EL (cell line): ENCODE measurements at regions not wholly inside any gene's neighbourhood (a gene's known extent, or its start where the extent isn't known, plus 50 kb on each side); places are given as distances from the start of the nearest gene placed in this dataset.

ENCODE experiments used
- DNase-seq: peaks from one replicate; pipeline ENCODE4 v3.0.0-alpha.2; 2016

DNA sequence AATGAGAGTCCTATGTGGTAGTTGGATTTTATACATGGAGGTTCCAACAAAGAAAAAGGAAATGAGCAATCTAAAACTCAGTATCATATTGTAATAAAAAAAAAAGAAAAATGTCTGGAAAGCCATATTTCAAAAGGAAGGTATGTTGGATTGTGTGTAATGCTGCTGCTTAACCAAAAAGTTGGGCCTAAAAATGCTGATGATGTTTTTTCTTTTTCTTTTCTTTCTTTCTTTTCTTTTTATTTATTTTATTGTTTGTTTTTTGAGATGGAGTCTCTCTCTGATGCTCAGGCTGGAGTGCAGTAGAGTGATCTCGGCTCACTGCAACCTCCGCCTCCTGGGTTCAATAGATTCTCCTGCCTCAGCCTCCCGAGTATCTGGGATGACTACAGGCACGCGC is 1424.0 kb upstream of the CDH6 start:
- no peak for DNase-seq

DNA sequence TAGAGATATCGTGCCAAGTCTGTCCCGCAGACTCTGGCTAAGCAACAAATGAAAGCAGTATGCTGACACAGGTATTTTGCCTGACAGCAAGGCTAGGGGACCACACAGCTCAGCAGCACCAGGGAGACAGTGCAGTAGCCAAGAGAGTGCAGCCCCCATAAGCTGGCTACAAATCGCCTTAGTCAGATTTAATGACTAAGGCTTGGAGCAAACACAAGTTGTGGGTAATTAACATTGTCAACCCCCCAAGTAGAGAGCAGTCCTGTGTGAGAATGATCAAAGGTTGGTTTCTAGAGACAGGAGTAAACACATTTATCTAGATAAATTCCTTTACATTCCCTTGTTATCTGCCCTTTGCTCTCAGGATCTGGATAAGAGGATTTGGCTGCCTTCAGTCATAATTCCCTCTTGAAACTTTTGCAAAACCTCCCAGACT is 1434.5 kb upstream of the CDH6 start:
- DNase-seq, result no peak

DNA sequence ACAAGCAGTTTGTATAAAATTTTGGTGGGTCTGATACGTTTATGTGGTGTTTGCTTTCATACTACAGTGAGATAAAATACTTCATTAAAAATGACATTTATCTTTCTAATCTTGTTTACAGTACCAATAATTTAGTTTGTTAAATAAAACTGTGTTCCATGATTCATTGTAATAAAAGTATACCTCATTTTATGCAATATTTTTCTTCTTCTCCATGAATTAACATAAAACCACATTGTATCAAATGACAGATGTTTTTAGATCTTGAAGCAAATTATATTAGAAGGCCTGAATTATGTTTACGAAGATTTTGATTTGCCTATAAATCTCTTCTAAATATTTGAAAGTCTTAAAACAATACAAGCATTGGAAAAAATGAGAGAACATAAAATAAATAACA is 1443.0 kb upstream of the CDH6 start:
- no peak for DNase-seq

DNA sequence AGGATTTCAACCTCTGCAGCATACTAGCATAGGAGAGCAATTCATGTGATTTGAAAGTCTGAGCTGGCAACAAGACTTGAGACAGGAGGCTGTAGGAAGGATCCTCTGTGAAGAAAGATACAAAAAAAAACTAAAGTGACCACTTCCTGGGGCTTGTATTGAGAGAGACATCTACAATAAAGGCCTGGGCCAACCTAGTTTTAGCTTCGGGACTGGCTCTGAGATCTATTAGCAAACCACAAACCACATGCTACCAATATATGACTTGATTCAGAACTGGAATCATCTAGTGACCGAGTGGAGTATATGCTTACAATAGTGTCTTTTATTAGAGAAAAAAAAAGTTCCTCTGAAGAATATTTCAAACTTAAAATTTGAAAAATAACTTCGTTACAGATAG is 1448.9 kb upstream of the CDH6 start:
- DNase-seq, result no peak

DNA sequence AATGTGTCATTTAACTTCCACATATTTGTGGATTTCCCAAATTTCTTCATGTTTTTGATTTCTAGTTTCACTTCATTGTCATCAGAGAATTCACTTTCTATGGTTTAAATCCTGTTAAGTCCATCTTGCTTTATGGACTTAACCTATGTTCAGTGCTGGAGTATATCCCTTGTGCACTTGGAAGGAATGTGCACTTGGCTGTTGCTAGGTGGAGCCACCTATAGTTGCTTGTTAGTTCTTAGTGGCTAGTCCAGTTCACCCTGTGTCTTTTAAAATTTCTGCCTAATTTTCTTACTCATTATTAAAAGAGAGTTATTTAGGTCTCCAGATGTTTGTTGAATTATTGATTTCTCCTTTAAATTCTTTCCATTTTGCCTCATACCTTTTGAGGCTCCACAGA is 1472.5 kb upstream of the CDH6 start:
- DNase-seq, result no peak

DNA sequence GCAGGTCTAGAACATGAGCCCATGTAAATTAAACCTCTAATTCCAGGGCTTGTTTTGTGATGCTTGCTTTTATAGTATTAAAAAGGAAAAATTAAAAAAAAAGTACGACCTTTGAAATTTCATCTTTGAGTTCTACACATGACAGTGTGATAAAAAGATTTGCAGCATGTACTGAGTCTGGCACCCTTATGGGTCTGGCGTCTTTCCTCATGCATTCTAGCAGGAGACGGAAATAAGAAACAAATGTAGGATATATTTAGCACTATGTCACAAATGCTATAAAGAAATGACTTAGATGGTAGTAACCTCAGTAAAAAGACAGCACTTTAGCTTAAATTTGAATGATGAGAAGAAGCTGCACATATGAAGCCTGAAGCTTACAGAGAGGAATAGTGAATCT is 1474.3 kb upstream of the CDH6 start:
- no peak for DNase-seq

DNA sequence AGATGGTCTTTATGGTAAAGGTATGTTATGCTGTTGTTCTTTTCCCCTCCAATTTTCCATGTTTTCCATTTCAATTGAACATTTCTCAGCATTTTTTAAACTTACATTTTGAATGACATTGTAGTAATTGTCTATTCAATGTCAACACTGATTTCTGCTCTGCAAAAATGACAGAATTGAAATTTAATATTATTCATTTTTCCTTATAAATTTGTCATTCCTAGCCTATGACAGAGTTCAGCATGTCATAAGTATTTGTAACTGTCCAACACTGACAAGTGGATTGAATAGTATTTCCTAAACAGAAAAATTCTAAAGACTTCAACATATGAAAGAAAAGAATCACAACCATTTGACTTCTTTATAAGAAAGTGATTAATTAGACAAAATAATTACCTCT is 1478.3 kb upstream of the CDH6 start:
- no peak for DNase-seq

DNA sequence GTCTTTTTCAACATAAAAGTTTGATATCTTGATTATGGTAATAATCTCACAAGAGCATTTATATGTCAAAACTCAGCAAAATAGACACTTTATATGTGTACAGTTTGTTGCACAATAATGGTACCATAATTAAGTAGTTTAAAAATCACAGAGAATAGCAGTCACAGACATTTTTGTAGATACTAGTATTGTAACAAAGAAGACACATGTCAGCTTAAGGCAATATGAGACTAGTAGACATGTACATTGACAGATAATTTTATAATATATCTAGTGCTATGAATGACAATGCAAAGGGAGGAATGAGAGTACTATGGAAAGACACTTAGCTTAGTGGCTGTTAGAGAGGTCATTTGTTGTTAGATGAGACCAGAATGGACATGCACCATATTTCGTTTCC is 1490.6 kb upstream of the CDH6 start:
- no peak for DNase-seq

DNA sequence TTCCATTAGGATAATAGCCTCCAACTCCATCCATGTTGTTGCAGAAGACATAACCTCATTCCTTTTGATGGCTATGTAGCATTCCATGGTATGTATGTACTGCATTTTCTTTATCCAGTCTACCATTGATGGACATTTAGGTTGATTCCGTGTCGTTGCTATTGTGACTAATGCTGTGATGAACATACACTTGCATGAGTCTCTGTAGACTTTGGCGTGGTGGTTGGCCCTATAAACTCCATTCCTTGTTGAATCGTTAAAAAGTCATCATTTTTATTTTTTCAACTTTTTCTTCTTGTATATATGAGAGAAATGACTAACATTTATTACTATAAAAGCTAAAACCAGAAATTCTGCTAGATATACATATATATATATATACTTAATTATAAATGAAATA is 1491.9 kb upstream of the CDH6 start:
- DNase-seq, result no peak

DNA sequence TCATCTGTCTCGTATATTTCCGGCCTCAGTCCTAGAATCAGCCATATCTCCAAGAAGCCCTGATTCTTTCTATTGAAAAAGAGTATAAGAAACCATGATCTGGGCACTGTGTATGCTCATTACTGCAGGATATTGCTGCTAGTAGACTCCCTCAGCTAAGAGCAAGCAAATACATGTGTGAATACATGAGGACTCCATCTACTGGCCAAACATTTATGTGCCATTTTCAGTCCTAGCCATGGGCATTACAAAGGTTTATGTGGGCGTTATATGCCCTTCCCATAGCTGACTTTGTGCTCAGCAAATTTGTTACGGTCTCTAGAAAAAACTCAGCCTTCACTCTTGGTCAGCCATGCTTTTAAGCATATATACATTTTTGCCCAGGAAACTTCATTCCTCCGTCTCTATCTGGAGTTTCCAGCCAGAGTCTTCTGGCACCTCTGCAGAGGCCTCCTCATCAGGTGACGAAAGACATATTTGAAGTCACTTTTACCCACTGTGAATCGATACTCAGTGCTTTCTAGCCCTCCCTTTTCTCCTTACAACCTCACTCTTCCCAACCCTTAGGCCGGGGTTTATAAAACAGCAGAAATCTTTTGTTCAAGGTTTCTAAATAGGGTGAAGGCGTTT is 1495.6 kb upstream of the CDH6 start:
- no peak for DNase-seq

DNA sequence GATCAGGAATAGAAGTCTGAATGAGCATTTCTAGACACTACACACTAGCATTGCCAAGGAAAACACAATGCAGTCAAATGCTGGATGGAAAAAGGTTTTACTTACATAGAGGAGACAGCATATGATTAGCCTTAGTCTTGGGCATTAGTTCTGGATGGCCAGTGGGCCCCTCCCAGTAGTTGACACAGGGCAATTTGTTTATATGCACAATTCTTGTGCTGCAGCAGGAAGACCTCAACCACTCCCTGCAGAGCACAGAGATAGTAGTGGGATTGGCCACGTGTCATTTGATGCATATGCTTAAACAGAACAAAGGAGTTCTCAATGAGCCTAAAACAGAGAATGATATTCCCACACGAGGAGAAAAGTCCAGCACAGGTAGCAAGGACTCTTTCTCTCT is 1496.2 kb upstream of the CDH6 start:
- no peak for DNase-seq

DNA sequence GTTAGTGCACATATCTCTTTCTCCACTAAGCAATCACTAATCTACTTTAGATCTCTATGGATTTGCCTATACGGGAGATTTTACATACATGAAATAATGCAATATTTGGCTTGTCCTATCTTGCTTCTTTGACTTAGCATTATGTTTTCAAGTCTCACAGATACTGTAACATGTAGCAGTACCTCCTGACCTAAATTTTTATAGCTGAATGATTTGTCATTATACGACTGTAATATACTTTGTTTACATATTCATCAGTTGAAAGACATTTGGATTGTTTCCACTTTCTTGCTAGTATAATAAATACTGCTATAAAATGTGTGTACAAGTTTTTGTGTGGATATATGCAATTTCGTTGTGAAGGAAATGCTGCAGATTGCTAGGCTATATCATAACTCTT is 1520.8 kb upstream of the CDH6 start:
- no peak for DNase-seq

DNA sequence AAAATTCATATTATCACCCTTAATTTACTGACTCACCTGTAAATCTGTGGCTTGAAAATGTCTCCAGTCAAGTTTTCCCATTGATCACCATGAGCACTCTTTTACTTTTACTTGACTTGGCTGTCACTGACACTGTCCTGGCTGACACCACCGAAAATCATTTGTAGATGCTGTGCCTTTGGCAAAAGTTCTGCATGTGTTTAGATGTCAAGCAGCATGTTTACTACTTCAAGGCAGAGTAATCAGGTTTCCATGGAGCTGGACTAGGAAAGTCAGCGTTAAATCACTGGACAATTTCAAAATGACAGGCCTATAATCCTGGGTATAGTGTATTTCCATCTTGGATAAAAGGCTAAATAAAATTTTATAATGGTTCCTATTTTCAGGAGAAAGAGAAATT is 1530.6 kb upstream of the CDH6 start:
- DNase-seq, result no peak

DNA sequence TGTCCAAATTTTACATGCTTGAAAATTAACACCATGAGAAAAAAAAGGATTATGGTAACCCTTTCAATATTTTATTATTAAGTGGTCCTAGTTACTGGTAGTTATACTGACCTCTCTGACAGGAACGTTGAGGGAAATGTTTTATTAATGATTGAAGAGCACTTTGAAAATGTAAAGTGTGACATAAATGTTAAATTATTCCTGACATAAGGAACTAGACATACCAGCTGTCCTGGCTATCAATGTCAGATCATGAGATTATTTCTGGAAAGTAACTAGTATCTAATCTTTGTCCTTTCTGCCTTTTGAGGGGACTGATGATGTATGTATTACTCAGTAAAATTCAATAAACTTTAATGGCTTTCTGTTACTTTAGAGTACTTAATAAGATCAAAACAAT is 1538.5 kb upstream of the CDH6 start:
- DNase-seq, result no peak

DNA sequence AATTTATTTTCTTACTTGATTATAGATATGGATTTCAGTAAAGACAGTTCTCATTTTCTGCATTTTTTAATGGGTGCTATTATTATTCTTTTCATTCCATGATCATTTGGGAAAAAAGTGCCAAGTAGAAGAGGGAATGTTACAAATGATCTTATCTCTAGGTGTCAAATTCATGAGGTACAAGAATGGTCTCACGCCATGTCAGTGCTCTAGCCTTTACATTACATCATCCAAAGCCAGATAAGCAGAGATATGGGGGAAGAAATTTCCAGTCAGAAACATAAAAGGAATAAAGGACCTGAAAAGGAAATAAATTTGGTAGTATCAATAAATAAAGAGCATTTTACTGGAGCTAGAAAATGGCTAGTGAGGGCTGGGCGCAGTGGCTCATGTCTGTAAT is 1544.2 kb upstream of the CDH6 start:
- DNase-seq, result no peak

DNA sequence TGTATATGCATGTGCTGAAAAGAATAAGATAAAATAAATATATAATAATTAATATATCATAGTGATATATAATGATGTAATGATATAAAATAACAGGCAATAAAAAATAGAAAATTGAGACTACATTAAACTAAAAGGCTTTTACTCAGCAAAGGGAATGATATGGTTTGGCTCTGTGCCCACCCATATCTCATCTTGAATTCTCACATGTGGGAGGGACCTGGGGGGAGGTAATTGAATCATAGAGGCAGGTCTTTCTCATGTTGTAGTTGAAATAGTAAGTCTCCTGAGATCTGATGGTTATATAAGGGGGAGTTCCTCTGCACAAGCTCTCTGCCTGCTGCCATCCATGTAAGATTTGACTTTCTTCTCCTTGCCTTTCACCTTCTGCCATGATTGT is 1550.9 kb upstream of the CDH6 start:
- DNase-seq, result no peak

DNA sequence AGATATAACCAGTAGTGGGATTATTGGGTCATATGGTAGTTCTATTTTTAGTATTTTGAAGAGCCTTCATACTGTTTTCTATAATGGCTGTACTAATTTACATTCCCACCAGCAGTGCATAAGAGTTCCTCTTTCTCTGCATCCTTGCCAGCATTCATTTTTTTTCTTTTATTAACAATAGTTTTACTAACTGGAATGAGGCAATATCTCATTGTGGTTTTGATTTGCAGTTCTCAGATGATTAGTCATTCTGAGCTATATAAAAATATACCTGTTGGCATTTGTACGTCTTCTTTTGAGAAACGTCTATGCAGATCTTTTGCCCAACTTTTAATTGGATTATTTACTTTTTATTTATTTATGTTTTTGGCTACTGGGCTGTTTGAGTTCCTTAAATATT is 1579.3 kb upstream of the CDH6 start:
- no peak for DNase-seq

DNA sequence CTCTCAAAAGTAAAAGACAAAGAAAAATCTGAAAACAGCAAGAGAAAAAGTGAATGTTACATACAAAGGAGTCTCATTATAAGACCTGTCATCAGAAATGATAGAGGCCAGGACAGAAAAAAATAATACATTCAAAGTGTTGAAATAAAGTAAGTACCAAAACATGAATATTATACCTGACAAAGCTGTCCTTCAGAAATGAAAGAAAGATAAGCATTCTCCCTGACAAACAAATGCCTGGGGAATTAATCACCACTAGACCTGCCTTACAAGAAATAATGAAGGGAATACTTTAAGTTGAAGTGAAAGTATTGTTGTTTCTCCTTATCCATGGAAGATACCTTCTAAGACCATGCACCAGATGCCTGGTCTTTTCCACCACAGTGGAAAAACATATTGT is 1605.2 kb upstream of the CDH6 start:
- DNase-seq, result no peak

DNA sequence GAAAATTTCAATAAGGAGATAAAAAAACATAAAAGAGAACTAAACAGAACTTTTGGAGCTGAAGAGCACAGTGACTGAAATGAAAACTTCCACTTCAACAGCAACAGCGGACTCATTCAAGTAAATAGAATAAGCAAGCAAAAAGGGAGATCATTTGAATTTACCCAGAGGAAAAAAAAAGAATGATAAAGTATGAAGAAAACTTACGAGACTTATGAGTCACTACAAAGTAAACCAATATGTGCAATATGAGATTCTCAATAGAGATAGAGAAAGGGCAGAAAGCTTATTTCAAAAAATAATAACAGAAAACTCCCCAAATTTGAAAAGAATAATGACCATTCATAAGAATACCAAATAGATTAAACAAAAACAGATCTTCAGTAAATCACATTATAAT is 1605.7 kb upstream of the CDH6 start:
- DNase-seq, result no peak

DNA sequence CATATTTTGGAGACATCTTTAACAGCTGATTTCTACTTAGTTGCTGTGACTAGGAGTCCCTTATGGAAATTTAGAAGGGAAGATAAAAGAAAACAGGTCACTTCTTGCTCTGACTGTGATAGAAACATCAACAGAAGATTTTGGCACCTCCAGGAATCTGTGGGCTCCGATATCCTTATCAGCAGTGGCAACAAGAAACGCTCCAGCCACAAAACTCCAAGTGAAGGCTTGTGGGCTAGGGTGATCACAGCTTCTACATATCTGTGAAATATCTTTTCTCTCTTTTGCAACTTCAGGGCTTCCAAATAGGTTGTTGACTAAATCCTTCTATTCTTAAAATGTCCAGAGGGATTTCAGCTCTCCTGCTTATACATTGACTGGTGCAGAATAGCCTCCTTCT is 1625.5 kb upstream of the CDH6 start:
- no peak for DNase-seq

DNA sequence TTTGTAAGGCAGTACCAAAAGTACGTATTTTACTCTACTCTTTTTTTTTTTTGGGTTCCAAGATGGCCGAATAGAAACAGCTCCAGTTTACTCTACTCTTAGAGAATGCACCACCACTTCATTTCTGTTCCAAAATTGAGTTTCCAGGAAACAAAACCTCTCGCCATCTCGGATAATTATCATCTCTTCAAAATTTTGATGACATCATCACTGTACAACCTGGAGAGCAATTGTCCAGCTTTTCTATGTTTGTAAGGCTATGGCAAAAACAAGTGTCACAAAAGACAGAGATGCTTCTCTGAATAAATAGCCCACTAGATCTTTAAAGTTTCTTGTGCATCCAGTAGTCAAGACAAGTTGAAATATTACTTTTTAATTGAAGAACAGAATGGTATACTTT is 1631.9 kb upstream of the CDH6 start:
- DNase-seq, result no peak

DNA sequence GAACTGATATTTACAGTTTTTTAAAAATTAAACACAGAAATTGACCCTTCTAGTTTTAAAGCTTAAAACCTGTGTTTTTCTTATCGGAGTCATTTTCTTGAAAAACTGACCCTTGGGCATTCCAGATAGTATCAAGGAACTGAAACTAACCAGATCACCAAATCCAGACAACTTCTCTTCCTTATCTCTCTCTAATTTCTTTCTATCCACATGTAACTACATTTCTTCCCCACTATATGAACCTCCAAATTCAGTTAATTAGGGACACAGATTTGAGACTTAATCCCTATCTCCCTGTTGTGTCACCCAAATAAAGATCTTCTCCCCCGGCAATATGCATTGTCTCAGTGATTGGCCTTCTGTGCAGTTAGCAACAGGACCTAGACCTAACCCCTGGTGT is 1643.0 kb upstream of the CDH6 start:
- no peak for DNase-seq

DNA sequence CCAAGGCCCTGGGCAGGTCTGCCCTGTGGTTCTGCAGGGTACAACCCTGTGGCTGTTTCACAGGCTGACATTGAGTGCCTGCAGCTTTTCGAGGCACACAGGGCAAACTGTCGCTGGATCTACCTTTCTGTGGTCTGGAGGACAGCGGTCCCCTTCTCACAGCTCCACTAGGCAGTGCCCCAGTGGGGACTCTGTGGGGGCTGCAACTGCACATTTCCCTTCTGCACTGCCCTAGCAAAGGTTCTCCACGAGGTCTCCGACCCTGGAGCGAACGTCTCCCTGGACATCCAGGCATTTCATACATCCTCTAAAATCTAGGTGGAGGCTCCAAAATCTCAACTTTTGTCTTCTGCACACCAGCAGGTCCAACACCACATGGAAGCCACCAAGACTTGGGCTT is 1645.2 kb upstream of the CDH6 start:
- no peak for DNase-seq

DNA sequence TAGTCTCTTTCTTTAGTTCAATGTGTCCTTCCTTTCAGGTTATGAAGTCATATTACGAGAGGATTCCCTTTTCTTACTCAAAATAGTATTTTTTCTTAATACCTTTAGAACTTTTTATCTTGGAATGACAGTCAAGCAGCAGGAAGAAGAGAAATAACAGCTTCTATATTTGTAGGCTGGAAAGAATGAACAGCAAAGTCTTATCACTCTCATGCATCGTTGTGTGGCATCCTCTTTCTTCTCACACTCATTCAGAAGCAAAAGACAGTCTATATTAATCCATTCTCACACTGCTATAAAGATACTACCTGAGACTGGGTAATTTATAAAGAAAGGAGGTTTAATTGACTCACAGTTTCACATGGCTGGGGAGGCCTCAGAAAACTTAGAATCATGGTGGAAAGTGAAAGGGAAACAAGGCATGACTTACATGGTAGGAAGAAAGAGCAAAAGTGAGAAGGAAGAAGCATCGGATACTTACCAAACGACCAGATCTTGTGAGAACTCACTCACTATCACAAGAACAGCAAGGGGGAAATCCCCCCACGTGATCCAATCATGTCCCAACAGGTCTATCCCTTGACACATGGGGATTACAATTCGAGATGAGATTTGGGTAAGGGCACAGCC is 1646.1 kb upstream of the CDH6 start:
- no peak for DNase-seq

DNA sequence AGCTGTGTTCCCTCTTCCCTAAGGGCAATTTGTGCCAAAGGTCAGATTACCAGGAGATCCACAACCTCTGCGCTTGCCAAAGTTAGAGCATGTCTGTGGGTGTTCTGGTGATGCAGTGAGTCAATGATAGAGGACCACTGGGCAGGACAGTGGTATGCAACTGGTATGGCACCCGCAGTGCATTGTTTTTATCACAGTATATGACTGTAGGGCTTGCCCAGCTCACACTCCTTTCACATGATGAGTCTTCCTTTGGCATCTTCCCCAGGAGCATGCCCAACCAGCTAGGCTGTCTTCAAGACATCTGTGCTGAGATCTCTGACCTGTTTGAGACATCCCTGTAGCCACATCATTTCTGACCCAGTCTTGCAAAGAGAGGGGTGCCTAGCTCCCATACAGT is 1650.0 kb upstream of the CDH6 start:
- no peak for DNase-seq

DNA sequence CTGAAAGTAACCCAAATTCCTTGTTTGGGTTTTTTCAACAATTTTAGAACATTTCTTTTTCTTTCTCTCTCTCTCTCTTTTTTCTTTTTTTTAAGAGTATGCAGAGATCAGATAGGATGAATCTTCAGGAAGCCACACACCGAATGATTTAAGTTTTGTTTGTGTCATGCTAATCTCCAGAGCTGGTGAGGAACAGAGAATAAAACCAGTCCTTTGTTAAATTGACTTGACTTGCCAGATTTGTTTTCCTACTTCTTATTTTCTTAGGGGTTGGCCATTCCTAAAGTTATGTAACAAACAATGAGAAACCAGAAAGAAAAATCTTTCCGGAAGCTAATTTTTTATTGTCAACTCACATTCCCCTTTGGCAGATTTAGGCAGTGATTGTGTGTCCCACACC is 1669.3 kb upstream of the CDH6 start:
- no peak for DNase-seq
